DOHH2 (cell line): ENCODE measurements at regions not wholly inside any gene's neighbourhood (a gene's known extent, or its start where the extent isn't known, plus 50 kb on each side); places are given as distances from the start of the nearest gene placed in this dataset.

Experiments used
- H3F3A ChIP-seq: fragments of 200-600 bp; sonication (generic), shearing (Covaris generic); 2 replicates; pipeline ENCODE4 v1.6.0; 2016; ENCODE audit warnings: antibody characterized with exemption, mild to moderate bottlenecking; ENCODE audit not compliant: control insufficient read depth, insufficient read depth
- H3K27ac ChIP-seq: fragments of 200-600 bp; sonication (generic); 2 replicates; pipeline ENCODE4 v1.5.1; 2014; ENCODE audit warnings: low read depth, mild to moderate bottlenecking, low read length, moderate library complexity
- H3K27me3 ChIP-seq: fragments of 200-600 bp; sonication (generic); 2 replicates; pipeline ENCODE4 v1.6.1; 2014; ENCODE audit warnings: mild to moderate bottlenecking, low read length, mixed read lengths; ENCODE audit not compliant: control insufficient read depth
- H3K36me3 ChIP-seq: fragments of 200-600 bp; sonication (generic); 2 replicates; pipeline ENCODE4 v1.6.1; 2014; ENCODE audit warnings: mild to moderate bottlenecking, low read length, moderate library complexity, mixed read lengths; ENCODE audit not compliant: control insufficient read depth
- H3K4me1 ChIP-seq: fragments of 200-600 bp; sonication (generic); 2 replicates; pipeline ENCODE4 v1.6.1; 2014; ENCODE audit warnings: mild to moderate bottlenecking, low read length, mixed read lengths; ENCODE audit not compliant: control insufficient read depth
- H3K4me2 ChIP-seq: fragments of 200-600 bp; sonication (generic); 2 replicates; pipeline ENCODE4 v1.6.0; 2014; ENCODE audit warnings: mild to moderate bottlenecking, low read length, moderate library complexity
- H3K4me3 ChIP-seq: fragments of 200-600 bp; sonication (generic); 2 replicates; pipeline ENCODE4 v1.5.1; 2014; ENCODE audit warnings: mild to moderate bottlenecking, low read length, mixed read lengths
- H3K79me2 ChIP-seq: fragments of 200-600 bp; sonication (generic); 2 replicates; pipeline ENCODE4 v1.6.1; 2014; ENCODE audit warnings: mild to moderate bottlenecking, low read length, mixed read lengths; ENCODE audit not compliant: control insufficient read depth
- H3K9me2 ChIP-seq: fragments of 200-600 bp; sonication (generic); replicated peaks from 2 replicates; pipeline ENCODE4 v1.6.1; 2014; ENCODE audit warnings: mild to moderate bottlenecking, low read length, mixed read lengths; ENCODE audit not compliant: control insufficient read depth
- H3K9me3 ChIP-seq: fragments of 200-600 bp; sonication (generic); 2 replicates; pipeline ENCODE4 v1.6.1; 2014; ENCODE audit warnings: antibody characterized with exemption, low read length, mixed read lengths; ENCODE audit not compliant: control insufficient read depth, insufficient read depth
- H4K20me1 ChIP-seq: fragments of 200-600 bp; sonication (generic); 2 replicates; pipeline ENCODE4 v1.6.0; 2014; ENCODE audit warnings: low read depth, mild to moderate bottlenecking, antibody characterized with exemption, low read length, moderate library complexity; ENCODE audit not compliant: control insufficient read depth, insufficient read depth
- CTCF ChIP-seq: fragments of 200-600 bp; sonication (generic); IDR thresholded peaks from one replicate; pipeline ENCODE4 v1.5.1; 2014; ENCODE audit warnings: antibody characterized with exemption, mild to moderate bottlenecking, low read depth, low read length; ENCODE audit not compliant: poor library complexity, severe bottlenecking
- EZH2phosphoT487 ChIP-seq: fragments of 200-600 bp; sonication (generic); IDR thresholded peaks from 2 replicates; pipeline ENCODE4 v1.6.1; 2017; ENCODE audit warnings: borderline replicate concordance, mild to moderate bottlenecking, antibody characterized with exemption, low read length, moderate library complexity, mixed read lengths

GRCh38 chr5:4419281-4419680 lies 720.8 kb upstream of the ADAMTS16 start:
- no peaks in the 10 kb centered on the region for H3K27me3 ChIP-seq
- peaks cover 4% of the 10 kb centered on the region; the same call in 1 of the 2 replicates for H3K9me3 ChIP-seq
- no peak overlapping the region for H3K4me3 ChIP-seq
- TF ChIP-seq EZH2phosphoT487 (no peak), CTCF (no peak)
- H3K79me2 ChIP-seq = no peaks in the 10 kb centered on the region
- H3K36me3 ChIP-seq = no peaks in the 10 kb centered on the region
- H3K9me2 ChIP-seq = no peaks in the 10 kb centered on the region
- H3K27ac ChIP-seq = no peak overlapping the region
- no peak overlapping the region for H3K4me2 ChIP-seq
- H3K4me1 ChIP-seq = no peaks in the 10 kb centered on the region
- H3F3A ChIP-seq = no peaks in the 10 kb centered on the region
- H4K20me1 ChIP-seq = no peaks in the 10 kb centered on the region

GRCh38 chr5:4420177-4420576 lies 720.0 kb upstream of the ADAMTS16 start:
- no peaks in the 10 kb centered on the region for H4K20me1 ChIP-seq
- H3K27ac ChIP-seq = no peak overlapping the region
- no peaks in the 10 kb centered on the region for H3K36me3 ChIP-seq
- peaks cover 4% of the 10 kb centered on the region; the same call in 1 of the 2 replicates for H3K9me3 ChIP-seq
- no peak overlapping the region for H3K4me2 ChIP-seq
- H3K4me3 ChIP-seq = no peak overlapping the region
- TF ChIP-seq CTCF (no peak), EZH2phosphoT487 (no peak)
- no peaks in the 10 kb centered on the region for H3K4me1 ChIP-seq
- H3K79me2 ChIP-seq = no peaks in the 10 kb centered on the region
- no peaks in the 10 kb centered on the region for H3K27me3 ChIP-seq
- no peaks in the 10 kb centered on the region for H3F3A ChIP-seq
- no peaks in the 10 kb centered on the region for H3K9me2 ChIP-seq

- H3K4me1 ChIP-seq = no peaks in the 10 kb centered on the region
- no peaks in the 10 kb centered on the region for H3K27me3 ChIP-seq
- no peak overlapping the region for H3K27ac ChIP-seq
- no peaks in the 10 kb centered on the region for H3K79me2 ChIP-seq
- TF ChIP-seq EZH2phosphoT487 (no peak), CTCF (no peak)
- H3F3A ChIP-seq = no peaks in the 10 kb centered on the region
- no peaks in the 10 kb centered on the region for H3K9me2 ChIP-seq
- H3K4me3 ChIP-seq = no peak overlapping the region
- no peaks in the 10 kb centered on the region for H3K36me3 ChIP-seq
- no peak overlapping the region for H3K4me2 ChIP-seq
- H4K20me1 ChIP-seq = no peaks in the 10 kb centered on the region
- peaks cover 4% of the 10 kb centered on the region; the same call in 1 of the 2 replicates for H3K9me3 ChIP-seq
Observed at GRCh38 chr5:4420681-4421080, 719.4 kb upstream of the ADAMTS16 start.

GRCh38 chr5:4422247-4422646 lies 717.9 kb upstream of the ADAMTS16 start:
- no peak for TF ChIP-seq EZH2phosphoT487
- TF ChIP-seq CTCF = no peak
- no peaks in the 10 kb centered on the region for H3K27me3 ChIP-seq
- no peaks in the 10 kb centered on the region for H3F3A ChIP-seq
- H3K4me3 ChIP-seq = no peak overlapping the region
- H3K9me2 ChIP-seq = no peaks in the 10 kb centered on the region
- no peak overlapping the region for H3K27ac ChIP-seq
- peaks cover 4% of the 10 kb centered on the region; the same call in 1 of the 2 replicates for H3K9me3 ChIP-seq
- no peaks in the 10 kb centered on the region for H3K36me3 ChIP-seq
- no peak overlapping the region for H3K4me2 ChIP-seq
- no peaks in the 10 kb centered on the region for H3K4me1 ChIP-seq
- H3K79me2 ChIP-seq = no peaks in the 10 kb centered on the region
- no peaks in the 10 kb centered on the region for H4K20me1 ChIP-seq
